ENCODE measurements at regions not wholly inside any gene's neighbourhood (a gene's known extent, or its start where the extent isn't known, plus 50 kb on each side); places are given as distances from the start of the nearest gene placed in this dataset.

GRCh38 chr15:70151462-70151861, 53.7 kb upstream of the TLE3 start:
- TF ChIP-seq, protein P1, sequence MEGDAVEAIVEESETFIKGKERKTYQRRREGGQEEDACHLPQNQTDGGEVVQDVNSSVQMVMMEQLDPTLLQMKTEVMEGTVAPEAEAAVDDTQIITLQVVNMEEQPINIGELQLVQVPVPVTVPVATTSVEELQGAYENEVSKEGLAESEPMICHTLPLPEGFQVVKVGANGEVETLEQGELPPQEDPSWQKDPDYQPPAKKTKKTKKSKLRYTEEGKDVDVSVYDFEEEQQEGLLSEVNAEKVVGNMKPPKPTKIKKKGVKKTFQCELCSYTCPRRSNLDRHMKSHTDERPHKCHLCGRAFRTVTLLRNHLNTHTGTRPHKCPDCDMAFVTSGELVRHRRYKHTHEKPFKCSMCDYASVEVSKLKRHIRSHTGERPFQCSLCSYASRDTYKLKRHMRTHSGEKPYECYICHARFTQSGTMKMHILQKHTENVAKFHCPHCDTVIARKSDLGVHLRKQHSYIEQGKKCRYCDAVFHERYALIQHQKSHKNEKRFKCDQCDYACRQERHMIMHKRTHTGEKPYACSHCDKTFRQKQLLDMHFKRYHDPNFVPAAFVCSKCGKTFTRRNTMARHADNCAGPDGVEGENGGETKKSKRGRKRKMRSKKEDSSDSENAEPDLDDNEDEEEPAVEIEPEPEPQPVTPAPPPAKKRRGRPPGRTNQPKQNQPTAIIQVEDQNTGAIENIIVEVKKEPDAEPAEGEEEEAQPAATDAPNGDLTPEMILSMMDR (IDR thresholded peaks at IDR 0.05) = no peak
- TF ChIP-seq POLR2AphosphoS5 (IDR thresholded peaks at IDR 0.05) = no peak
